ENCODE measurements at regions not wholly inside any gene's neighbourhood (a gene's known extent, or its start where the extent isn't known, plus 50 kb on each side); places are given as distances from the start of the nearest gene placed in this dataset.
"Not testable (repeated sequence)": the region's sequence is repeated elsewhere in the genome, so short reads cannot be mapped to it uniquely, and the experiment has no call there.

DNA sequence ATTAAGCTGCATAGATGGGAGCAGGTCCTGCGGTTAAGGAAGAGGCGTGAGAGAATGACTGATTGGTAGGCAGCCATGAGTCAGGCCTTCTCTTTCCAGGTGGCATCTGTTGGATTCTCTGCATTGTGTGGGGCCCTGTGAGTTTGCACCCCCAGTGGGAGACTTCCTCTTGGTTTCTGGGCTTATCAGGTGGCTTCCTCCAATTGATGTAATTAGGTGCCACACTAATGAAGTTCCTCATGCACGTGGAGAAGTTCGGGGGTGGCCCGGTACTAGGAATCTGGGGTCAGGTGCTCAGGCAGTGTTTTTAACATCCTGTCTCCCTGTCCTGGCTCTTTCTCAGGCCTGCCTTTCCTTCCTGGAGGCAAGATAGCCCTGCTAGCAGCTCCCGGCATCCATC lies 765.1 kb upstream of the TMEM132C start:
- DNase-seq (ENCODE audit: low spot score): no peak

DNA sequence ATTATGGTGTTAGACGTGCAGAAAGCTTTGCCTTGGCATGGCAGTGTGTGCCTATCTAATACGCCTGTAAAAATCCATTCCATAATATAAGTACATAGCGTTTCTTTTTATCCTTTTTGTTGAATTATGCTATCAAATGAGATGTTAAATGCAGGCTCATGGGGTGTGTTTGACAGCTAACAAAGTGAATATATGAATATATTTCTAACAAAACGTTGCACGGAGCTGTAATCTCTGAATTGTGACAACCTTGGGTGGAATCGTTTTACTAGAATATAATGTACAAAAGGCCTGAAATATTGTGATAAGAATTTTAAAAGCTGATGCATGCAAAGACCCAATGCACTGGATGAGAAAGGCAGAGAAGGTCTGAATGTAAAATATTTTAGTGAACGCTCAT lies 763.7 kb upstream of the TMEM132C start:
- no peak for DNase-seq (ENCODE audit: low spot score)

DNA sequence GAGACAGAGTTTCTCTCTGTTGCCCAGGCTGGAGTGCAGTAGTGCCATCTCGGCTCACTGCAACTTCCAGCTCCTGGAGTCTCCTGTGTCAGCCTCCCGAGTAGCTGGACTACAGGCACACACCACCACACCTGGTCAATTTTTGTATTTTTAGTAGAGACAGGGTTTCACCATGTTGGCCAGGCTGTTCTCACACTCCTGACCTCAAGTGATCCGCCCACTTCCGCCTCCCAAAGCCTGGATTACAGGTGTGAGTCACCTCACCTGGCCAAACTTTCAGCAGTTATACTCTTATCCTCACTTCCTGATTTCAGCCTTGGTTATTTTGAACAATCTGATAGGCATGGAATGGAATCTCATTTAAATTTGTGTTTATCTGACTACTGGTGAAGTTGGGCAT lies 763.0 kb upstream of the TMEM132C start:
- not testable (repeated sequence) for DNase-seq (ENCODE audit: low spot score)

DNA sequence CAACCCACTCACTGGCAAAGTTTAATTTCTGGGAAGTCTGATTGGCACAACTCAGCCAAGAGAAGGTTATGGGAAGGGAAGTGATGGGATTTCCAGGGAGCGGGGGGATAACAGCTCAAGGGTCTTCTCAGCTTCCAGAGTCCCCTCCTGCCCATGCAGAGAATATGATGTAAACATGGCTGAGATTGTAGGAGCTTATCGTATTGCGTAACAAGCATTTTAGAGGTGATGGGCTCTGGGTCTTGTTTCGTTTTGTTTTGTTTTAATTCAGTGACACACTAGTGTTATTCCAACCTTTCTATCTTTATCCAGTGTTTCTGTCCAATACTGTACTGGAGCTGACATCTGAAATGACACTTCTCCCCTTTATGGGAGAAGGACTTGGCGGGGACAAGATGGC lies 762.1 kb upstream of the TMEM132C start:
- DNase-seq (ENCODE audit: low spot score): no peak

DNA sequence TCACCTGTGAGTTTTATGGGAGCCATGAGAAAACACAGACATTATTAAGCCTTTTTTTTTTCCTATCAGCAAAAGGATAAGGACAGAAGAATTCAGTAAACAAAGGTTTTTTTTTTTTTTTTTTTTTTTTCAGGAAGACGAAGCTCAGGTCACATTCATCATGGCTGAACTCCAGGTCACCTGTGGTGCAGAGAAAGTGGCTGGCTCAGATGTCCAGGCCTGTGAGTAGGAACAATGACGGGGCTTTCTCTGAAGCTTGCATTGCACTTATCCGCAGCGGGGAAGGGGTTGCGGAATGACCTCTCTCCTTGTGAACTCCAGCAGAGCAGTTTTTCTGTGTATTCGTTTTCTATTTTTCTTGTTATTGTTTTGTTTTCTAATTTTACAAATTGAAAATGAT lies 759.6 kb upstream of the TMEM132C start:
- DNase-seq (ENCODE audit: low spot score): no peak

DNA sequence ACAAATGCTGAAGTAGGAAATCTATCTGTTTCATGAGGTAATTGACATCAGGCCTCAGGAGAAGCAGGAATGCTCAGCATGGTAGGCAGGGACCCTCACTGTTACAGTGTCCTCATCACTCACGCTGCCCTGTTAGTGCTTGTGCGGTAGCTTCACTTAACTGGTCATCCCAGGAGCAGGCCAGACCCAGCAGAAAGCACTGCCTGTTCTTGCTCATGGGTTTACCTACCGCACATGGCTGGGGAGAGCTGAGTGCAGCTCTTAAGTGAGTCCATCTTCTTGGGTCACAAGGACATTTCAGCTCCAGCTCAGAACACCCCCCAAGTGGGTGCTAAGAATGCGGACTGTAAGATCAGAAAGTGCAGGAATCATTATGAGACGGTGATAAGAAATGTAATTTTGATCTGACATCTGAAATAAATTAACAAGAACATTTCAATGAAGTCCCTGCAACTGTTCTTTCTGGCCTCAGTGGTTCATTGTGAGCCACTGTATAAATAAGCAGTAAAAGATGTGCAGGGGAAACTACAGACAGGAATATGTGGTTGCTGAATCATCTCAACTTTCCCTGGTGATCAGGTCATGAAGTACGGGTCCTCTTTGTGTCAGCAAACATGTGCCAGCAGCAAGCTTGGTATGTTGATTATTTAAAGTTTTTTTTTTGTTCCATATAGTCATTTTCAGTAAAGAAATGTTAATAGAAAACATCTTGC lies 757.7 kb upstream of the TMEM132C start:
- DNase-seq (ENCODE audit: low spot score): no peak

DNA sequence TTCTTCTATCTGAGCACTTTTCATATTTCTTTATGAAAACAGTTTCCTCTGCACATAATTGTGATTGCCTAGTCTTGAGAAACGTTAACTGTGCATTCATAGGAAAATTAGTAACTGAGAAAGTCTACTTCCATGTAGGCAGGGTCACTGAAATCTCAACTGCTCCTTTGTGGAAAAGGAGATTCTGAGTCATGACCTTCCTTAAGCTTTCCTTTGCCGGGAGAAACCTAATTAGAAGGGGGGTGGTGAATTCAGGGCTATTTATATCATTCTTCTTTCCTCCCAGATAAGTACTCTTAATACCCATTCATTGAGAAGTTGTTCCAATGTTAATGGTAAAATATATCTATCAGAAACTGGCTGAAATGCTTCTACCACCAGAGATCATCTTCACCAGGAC lies 751.0 kb upstream of the TMEM132C start:
- no peak for DNase-seq (ENCODE audit: low spot score)

DNA sequence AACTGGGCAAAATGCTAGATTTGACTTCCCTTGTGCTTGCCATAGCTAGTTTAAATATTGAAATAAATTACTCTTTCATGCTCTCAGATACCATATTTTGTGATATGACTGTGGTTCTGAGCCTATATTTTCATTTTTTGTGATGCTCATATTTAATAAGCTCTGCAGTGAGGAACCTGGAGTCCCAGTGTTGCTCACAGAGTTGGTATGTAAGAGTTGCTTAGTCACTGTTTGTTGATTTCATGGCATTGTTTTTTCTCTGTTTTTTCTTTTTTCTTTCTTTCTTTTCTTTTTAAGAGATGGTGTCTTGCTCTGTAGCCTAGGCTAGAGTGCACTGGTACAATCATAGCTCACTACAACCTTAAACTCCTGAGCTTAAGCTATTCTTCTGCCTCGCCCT lies 750.5 kb upstream of the TMEM132C start:
- no peak for DNase-seq (ENCODE audit: low spot score)

DNA sequence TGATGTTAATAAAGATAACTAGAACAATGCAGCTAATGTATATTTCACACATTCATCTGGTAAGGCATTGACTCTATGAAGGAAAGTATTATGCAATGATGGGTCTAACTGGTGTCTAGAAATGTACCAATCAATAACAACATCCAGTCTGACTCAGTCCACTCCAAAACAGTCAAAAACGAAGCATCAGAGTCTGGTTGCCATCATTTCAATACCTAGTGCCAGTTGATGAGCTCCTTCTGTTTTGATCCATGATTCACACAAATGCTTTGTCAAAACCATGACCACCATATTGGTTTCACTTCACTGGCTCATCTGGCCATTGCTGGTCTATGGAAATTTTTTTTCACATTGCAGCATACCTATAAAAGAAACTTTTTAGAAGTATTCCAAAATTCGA lies 747.2 kb upstream of the TMEM132C start:
- DNase-seq (ENCODE audit: low spot score): no peak

DNA sequence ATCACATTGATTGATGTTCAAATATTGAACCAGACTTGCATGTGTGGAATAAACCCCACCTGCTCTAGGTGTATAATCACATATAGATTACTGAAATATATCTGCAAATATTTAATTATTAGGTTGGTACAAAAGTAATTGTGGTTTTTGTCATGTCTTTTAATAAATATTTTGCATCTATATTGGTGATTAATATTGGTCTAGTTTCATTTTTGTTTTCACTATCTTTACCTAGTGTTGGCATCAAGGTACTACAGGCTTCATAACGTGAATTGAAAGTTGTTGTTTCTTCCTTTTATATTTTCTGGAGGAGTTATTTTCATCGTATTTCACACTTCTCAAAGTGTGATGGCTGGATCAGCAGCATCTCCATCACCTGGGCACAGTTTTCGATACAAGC lies 740.0 kb upstream of the TMEM132C start:
- DNase-seq (ENCODE audit: low spot score): no peak

DNA sequence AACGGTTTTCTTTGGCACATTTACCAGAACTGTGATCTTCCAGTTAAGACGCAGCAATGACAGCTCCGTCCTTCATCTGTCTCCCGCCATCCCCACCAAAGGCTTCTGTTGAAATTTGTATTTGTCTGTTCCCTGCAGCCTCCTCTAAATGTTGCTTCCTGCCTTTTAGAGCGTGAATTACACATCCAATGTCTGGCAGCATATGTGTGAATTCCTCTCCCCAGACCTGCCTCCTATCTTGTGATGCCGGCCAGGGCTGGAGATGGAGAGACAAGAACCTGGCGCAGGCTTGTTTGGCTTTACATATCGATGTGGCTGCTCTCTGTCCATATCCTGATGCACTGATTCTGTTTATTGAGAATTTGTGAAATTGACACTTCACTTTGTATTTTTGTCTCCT lies 738.4 kb upstream of the TMEM132C start:
- DNase-seq (ENCODE audit: low spot score): peak; percentile 56

DNA sequence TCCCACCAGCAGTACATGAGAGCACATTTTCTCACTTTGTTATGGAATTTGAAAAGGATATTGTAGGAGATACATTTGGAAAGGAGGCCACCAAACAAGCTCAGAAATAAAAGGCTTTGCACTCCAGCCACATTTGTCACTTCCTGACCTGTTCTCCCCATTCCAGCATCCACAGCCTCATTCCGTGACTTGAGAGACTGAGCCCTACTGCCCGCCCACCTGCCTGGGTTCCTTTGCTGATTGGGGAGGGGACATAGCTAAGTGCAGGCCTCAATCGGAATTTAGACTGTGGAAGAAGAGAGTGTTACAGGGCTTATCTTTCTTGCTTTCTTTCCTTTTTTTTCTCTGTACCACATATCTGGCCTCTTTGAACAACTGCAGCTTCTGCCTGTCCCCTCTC lies 735.4 kb upstream of the TMEM132C start:
- DNase-seq (ENCODE audit: low spot score): no peak

DNA sequence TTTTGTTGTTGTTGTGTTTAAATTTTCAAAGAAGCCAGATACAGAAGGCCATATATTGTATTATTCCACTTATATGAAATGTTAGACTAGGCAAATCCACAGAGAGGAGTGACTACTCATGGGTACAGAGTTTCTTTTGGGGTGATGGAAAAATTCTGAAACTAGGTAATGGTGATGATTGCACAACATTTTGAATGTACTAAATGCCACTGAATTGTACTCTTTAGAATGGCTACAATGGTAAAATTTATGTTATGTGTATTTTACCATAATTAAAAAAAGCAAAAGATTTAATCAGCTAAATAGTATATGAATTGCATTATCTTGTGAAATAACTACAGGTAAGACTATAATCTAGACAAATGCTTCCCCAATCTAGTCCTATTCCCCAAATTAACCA lies 733.6 kb upstream of the TMEM132C start:
- no peak for DNase-seq (ENCODE audit: low spot score)

DNA sequence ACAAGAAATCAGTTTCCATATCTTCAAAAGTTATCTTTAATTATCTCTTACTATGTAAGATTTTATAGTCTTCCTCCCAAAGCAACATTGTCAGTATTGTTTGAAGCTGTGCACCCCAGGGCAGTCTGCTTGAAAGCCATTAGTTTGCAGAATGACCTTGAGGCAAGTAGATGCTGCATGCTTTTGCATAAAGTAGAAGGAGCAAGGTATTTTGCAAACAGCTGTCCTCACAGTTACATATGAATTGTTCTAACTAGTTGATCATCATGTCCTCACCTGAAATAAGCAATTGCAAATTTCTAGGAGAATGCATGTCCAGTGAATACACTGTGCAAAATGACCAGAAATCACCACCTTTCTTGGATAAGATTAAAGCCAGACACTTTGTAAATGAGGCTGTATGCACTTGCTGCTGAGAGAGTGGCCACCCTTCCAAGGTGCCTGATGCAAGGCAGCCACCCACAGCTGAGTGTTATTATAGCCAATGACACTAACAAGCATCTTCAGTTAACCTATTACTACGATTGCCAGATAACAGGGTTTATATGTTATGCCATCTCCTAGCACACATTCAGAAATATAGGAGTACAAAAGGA lies 730.0 kb upstream of the TMEM132C start:
- DNase-seq (ENCODE audit: low spot score): peak; percentile 56

DNA sequence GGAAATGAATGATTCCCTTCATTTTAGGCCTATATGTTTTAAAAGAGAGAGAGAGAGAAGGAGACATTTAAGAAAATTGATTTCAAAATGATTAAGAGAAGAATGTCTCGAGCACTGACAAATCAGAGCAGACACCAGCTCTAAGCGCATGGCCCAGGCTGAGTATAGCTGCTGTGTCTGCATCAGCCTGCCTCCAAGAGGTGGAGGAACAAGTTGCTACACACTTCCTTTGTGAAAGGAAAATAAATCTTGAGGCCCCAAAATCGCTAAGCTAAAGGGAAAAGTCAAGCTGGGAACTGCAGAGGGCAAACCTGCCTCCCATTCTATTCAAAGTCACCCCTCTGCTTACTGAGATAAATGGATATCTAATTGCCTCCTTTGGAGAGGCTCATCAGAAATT lies 728.7 kb upstream of the TMEM132C start:
- DNase-seq (ENCODE audit: low spot score): peak; percentile 35

DNA sequence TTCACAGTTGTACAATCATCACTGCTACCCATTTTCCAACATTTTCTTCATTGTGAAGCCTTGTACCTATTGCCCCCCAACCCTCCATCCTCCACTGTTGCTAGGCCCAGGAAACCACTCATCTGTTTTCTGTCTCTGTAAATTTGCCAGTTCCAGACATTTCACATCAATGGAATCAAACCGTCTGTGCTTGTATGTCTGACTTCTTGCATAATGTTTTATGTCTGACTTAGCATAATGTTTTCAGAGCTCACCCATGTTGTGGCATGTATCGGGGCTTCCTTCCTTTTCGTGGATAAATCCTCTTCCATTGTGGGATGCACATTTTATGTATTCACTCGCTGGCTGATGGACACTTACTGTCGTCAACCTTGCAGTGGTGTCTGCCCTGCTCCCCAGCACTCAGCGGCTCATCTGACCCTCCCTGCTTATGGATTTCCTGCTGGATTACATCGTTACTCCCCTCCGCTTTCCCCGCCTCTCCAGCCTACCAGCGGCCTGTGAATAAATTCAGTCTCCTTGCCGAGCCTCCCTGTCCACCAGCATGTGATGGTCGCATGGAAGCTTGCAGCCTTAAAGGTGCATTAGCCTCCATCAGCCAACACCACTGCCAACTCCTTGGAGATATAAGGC lies 727.6 kb upstream of the TMEM132C start:
- DNase-seq (ENCODE audit: low spot score): peak; percentile 94

DNA sequence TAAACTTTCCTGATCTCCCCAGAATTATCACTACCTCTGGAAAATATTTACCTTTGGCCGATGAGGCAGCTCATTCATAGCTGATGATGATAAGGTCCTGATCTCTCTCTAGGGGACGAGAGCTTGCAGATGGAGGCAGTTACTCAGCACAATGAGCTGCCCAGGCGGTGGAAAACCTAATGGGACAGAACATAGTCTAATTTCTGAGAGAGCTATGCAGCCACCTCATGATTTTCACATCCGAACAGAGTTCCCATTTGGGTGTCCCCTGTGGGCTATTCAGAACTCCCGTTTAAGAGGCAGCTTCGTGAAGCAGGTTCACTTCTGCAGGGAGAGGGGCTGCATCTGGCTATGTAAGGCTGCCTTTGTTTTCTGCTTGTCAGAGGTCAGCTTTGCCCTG lies 724.6 kb upstream of the TMEM132C start:
- DNase-seq (ENCODE audit: low spot score): no peak

DNA sequence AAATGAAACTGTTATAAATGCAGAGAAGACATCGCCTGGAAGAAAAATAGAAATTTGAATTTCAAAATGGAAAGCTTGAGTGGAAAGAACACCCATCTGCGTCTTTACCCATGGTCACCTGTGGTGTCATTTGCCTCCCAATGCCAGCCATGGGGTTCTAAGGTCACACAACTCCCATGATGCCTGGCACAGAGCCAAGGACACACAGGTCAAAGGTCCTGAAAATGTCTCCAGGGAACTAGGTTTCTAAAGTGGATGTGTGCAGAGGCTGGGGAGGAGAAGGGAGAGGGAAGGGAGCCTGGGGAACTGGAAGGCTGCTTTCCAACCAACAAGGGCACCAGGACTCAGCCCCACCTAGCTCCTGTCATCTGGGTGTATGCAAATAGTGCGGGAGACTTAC lies 724.0 kb upstream of the TMEM132C start:
- peak; percentile 23 for DNase-seq (ENCODE audit: low spot score)

DNA sequence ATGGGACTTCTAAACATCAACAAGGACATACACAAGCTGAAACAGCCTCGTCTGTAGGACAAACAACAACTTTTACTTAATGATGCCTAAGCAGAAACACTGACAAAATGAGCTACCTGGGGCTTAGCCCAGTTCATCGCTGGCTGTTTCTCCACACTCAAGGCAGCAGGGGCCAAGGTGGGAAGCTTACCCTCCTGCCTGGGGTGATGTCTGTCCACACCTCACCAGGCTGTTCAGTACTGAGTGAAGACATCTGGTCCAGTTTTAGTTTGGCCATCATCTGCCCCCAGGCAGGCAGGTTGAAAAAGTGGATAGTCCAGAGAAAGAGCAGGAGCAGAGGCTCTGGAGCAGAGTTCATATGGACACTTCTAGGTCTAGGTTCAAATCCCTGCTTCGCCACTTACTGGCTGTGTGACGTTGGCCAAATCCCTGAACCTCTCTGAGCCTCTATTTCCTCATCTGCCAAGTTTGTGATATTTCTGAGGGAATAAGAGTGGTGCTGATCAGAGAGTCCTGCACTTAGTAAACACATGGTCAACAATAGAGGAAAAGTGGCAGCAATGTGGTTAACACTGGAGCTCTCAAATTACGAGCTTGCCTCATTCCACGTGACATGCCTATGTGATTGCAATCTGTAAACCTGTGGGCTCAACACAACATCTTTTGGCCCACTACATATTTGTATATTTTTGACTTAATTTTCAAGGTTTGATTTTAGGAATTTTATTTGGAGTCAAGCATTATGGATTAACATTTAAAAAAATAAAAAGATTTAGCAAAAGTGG lies 720.1 kb upstream of the TMEM132C start:
- no peak for DNase-seq (ENCODE audit: low spot score)

DNA sequence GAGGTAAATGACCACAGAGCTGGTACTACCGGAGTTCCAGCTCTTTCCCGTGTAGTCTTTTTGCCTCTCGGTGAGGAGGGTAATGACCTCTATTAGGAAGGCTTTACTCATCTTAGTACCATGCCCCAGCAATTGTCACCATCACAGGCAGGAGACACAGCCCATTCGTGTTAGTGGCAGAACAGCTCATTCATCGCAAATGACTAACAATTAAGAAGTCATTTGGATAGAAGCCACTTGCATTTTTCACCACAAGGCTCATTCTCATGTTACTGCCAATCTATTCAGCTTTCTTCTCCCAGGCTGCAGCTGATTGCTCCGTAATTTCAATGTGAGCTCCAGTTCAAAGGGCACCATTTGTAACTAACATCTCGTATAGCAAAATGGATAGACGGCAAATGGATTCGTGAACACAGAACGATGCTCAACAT lies 718.8 kb upstream of the TMEM132C start:
- no peak for DNase-seq (ENCODE audit: low spot score)

DNA sequence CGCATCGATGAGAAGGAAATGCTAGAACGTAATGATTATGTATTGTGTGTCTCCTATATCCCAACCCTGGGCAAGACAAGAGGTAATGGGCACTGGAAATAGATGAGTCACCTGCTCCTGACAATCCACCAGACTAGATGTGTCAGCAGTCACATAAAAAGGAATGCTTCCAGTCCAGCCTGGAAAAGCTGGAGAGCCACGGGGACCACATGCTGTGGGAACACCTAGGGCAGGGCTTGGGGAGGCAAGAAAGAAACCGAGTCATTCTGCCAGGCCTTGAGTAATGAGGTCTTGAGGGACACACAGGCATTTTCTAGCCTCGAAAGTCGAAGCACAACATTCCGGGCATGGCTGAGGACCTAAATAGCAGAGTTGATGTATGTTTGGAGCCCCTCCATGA lies 716.7 kb upstream of the TMEM132C start:
- no peak for DNase-seq (ENCODE audit: low spot score)

DNA sequence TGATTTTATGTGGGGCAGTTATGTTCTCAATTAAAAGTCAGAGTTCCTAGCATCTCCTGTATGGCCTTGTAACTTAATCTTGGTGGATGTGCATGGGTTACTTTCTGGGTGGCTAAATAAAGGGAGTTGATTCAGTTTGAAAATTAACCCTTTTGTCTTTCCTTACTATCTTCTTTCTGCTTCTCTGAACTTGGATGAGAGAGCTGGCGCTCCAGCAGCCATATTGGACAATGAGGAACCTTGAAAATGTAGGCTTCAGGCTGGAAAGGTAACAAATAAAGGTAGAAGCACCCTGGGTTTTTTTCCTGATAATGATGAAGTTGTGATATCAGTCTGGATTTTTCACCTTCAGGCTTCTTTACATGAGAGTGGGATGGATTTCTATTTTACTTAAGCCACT lies 714.1 kb upstream of the TMEM132C start:
- DNase-seq (ENCODE audit: low spot score): no peak
